ENCODE measurements at regions not wholly inside any gene's neighbourhood (a gene's known extent, or its start where the extent isn't known, plus 50 kb on each side); places are given as distances from the start of the nearest gene placed in this dataset.

DNA sequence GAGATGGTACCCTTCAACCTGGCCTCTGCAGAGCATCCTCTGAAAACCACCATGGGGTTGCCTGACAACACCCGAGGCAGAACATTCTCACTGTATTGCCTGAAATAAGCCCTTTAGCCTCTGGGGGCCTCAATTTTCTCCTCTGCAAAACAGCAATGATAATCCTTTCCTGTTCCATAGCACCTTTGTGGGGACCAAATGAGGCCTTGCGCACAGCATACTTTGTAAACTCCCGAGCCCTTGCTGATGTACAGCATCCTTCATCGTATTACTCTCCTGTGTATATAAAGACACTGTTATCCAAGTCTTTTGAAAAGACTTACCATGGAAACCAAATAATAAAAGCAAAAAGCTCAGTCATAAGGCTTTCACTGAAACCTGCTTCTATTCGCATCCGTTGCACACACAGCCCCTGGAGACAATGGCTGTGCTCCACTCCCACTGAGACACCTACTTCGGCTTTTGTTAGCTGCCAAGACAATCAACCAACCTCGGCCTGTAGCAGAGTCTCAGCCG is 276.0 kb downstream of the FOXO1 start:
- DNase-seq (ENCODE audit: low read depth): no peak

DNA sequence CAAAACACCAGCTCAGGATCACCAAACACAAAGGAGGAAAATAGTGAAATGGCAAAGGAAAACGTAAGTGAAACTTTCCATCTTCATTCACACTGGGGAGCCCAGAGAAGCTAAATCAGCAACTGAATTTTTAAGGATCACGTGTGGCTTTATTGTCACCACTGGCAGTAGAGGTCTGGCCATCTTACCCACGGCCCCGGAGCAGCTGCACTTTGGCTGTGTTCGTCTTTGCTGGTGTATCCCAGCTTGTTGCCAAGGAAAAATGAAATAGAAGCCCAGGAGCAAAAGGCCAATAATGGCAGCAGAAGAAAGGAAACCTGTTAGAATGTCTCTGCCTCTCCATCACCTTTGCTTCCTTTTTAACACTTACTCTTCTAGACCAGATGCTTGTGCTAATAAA is 274.7 kb downstream of the FOXO1 start:
- no peak for DNase-seq (ENCODE audit: low read depth)

- DNase-seq (ENCODE audit: low read depth): no peak
These were observed 272.0 kb downstream of the FOXO1 start for GRCh38 chr13:40394304-40394985.

DNA sequence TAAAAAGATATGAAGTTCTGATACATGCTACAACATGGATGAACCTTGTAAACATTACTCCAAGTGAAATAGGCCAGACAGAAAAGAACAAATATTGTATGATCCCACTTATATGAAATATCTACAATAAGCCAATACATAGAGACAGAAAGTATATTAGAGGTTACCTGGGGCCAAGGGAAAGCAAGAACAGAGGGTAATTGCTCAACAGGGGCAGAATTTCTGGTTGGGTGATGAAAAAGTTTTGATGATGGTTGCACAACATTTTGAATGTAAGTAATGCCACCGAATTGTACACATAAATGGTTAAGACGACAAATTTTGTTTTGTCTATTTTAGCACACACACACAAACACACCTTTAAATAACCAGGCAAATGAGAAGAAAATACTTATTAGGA is 268.4 kb downstream of the FOXO1 start:
- no peak for DNase-seq (ENCODE audit: low read depth)

DNA sequence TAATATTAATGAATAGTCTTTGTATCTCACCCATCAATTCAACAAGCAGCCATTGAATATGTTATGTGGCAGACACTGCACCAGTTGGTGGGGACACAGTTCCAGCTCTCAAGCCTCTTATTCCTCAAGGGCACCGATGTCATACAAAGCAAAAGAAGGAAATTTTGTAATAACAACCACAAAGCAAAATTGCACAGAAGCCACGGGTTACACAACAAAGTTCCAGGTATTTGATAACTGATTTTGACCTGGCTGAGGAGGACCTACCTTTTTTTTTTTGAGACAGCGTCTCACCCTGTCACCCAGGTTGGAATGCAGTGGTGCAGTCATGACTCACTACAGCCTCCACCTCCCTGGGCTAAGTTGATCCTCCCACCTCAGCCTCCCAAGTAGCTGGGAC is 266.7 kb downstream of the FOXO1 start:
- no peak for DNase-seq (ENCODE audit: low read depth)

GRCh38 chr13:40401911-40402776 is 264.3 kb downstream of the FOXO1 start:
- DNase-seq (ENCODE audit: low read depth): peak; percentile 18

DNA sequence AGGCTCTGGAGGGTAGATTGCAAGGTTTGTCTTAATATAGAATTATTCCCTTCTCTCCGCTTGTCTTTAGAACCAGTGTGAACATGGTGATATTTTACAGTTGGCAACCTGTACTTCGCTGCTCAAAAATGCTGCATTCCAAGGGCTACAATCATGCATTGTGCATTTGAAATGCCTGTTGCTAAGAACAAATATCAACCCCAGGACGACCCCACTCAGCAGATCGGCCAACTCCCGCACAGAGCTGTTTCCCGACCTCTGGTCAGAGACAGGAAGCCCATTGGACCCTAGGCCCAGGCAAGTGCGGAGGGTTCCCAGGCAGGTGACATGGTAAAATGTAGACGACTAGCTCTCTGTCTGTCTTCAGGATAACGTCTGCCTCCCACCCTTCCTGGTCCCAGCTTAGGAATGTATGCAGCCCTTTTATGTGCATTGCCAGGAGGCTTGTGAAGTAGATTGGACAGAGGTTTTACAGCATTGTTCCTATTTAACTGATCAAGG is 263.5 kb downstream of the FOXO1 start:
- DNase-seq (ENCODE audit: low read depth): no peak

- no peak for DNase-seq (ENCODE audit: low read depth)
These were observed 262.8 kb downstream of the FOXO1 start for GRCh38 chr13:40403509-40404241.

DNA sequence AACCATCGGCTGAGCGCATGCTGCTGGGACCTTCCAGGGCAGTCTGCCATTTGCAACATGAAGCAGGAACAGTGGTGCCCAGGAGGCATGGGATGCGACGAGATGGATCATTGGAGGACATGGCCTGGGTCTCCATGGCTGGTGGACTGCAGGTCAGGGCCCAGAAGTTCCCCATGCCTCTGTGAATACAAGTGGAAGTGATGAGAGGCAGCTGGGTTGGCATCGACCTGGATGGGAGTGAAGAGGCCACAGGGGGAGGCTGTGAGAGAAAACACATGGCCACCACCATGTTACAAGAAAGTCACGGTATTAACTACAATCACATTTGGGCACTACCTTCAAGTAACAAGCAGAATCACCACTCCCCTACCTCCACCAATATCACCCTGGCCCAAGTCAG is 262.0 kb downstream of the FOXO1 start:
- DNase-seq (ENCODE audit: low read depth): no peak

DNA sequence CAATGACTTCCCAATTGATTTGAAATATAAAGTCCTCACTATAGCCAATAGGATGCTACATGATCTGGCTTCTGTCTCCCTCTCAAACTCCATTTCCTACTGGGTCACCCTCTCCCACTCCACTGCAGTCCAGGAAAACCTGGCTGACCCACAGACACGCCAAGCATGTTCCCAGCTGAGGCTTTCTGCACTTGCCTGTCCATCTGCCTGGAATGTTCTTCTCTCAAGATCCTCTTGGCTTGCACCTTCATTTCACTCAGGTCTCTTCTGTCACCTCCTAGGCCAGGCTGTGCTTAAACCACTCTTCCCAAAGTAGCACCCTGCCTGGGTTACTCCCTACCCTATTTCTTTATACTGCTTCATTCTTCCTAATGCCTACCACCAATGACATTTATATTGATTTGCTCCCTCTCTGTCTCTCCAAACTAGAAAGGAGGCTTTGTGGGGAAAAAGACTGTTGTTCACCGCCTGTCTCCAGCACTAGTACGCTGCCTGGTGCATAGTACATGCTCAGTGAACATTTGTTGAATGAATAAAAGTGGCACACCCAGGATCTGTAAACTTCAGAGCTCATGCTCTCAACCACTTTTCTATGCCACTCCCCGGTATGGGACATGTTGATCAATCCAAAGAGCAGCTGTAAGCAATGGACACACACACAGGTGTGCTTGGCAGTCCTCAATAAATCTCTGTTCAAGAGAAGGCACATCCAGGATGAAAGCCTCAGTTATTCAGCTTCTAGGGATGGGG is 261.3 kb downstream of the FOXO1 start:
- DNase-seq (ENCODE audit: low read depth): no peak

DNA sequence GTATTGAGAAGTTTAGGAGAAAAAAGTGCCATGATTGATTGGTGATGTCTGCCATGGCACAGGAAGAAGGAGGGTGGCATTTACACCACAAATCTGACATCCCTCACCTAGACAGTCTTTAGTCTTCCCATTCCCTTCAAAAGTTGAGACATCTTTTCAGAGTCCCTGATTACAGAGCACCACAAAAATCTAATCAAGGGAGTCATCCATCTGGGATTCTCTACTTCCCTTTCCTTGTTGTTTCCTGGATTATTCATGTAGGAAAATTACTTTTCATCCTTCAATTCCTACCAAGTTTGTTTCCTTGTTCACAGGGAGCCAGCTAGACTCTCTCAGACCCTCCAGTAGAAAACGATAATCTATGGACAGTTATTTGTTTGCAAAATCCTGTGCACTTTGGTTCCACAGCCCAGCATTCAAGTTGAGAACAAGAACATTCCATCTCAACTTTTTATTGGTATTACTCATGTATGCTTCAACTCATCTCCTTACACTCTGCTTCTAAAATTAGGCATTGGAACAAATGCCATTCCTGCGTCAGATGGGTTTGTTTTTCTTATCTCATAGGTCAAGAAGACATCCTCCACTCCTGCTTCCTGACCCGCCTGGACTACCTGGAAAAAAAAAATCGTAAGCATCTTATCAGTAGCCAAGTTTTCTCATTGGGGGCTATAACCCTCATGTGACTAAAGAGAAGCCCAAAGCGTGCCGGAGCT is 259.9 kb downstream of the FOXO1 start:
- peak; percentile 8 for DNase-seq (ENCODE audit: low read depth)

GRCh38 chr13:40407567-40407966 is 258.9 kb downstream of the FOXO1 start:
- DNase-seq (ENCODE audit: low read depth): no peak

DNA sequence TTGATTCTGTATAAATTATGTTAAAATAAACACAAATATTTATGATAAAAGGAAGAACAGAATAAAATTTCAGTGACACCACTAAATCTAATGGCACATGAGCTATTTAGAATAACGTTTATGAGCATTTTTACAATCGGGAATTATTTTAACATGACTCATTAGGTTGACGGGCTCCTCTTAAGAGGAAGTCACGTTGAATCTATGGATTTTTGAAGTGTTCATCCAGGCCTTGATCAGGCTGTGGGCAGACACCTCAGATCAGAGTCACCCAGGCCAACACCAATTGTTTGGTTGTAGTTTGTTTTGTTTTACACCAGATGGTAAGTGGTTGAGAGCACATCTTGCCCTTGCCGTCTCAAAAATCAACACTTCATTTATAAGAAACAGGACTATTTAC is 257.8 kb downstream of the FOXO1 start:
- DNase-seq (ENCODE audit: low read depth): no peak

DNA sequence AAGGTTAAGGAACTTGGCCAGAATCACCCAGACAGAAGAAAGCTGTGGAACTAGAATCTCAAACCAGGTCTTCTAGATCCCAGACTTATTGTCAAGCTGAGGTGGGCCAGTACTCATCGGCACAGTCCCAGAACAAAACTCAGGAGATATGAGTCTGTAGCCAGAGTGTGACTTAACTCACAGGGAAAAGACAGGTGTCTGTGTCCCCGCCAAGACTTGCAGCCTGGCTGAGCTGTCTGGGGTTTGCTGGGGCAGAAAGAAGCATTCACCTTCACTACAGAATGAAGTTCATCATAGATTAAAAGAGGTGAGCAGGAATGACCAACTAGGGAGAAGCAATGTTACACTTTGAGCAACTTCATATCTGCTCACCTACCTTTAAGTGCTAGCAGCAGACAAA is 257.2 kb downstream of the FOXO1 start:
- no peak for DNase-seq (ENCODE audit: low read depth)

DNA sequence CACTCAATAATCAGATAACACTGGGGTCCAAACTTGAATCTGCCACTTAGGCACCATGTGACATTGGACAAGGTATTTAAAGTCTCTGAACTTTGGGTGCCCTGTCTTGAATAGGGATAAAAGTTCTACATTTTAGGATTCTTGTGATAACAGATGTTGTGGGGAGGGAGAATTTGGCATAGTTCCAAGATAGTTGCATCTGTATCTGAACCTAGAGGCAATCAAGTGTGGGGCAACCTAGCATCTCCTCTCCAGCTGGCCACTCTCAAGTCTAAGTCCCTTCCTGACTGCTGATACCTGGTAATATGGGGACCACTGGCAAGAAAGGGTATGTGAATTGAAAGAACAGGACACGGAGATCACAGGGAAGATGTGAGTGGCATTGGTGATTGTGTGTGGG is 256.1 kb downstream of the FOXO1 start:
- DNase-seq (ENCODE audit: low read depth): no peak

GRCh38 chr13:40420160-40420740 is 246.2 kb downstream of the FOXO1 start:
- no peak for DNase-seq (ENCODE audit: low read depth)

DNA sequence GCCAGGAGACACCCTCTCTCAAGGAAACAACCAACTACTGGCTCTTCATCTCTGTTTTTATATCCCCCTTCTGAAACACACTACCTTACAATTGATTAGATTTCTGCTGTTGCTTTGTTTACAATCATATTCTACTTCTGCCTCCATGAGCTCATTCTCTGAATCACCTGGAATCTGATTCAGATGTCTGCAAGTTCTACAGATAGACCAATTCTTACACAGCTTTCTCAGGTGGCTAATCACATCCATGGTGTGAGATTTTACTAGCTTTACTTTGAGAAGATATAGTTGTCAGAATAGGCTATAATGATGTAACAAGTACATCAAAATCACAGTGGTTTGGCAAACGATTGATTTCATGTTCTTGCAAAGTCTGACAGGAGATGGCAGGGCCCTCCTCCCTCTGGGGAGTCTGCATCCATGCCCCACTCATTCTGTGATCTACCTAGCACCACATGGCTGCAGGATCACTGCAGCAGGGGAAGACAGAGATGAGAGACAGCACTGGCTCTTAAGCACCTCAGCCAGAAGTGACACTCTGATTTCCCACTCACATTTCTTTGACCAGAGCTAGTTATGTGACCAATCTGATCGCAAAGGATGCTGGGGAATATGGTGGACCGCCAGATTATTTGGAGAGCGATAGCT is 243.7 kb downstream of the FOXO1 start:
- no peak for DNase-seq (ENCODE audit: low read depth)

GRCh38 chr13:40428354-40428753 is 238.1 kb downstream of the FOXO1 start:
- DNase-seq (ENCODE audit: low read depth): no peak

DNA sequence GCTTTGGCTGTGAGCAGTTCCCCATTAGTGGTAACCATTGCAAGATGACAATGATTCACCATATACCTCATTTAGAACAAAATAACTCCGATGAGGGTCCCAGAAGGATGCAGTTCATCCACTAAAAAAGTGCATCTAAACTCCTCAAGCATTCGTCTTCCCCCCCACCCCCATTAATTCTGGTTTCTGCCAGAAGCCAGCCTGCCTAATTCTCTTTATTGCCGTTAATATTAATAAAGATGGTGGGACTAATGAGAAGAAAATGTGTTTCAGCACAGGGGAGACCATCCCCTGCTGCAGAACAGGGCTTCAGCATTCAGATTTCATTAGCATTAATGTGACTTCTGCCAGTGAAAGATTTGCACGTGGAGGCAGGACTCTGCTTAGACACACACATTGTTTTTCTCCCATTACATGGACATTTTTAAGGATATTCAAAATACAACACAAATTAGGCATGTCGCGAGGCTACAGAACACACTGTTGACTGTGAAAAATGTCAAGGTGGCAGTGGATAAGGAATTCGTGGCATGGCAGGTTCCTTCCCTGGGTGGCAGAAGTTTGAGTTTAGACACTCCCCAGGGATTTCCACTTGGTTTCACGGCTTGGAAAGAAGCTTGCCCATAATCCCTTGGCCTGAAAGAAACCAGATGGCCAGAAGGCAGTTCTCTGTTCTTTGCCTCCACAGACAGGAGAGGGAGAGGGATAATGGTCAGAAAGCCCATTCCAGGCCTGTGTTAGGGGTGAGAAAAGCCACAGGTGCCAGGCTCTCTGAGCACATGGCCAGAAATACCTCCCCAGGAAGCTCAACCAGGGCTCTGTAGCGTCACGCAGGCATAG is 236.5 kb downstream of the FOXO1 start:
- no peak for DNase-seq (ENCODE audit: low read depth)
